Fibroblast of lung (primary cell): ENCODE measurements at regions not wholly inside any gene's neighbourhood (a gene's known extent, or its start where the extent isn't known, plus 50 kb on each side); places are given as distances from the start of the nearest gene placed in this dataset.

Source experiments
- DNase-seq, 2 donors: peaks; one replicate each; pipeline versions ENCODE4 v3.0.0 to v3.0.0-alpha.2; 2010; ENCODE audit warnings: low read depth in 2 of 2
- H2AFZ ChIP-seq: 2 replicates; pipeline ENCODE4 v1.5.1; 2012; ENCODE audit warnings: low read length, control low read depth, inconsistent platforms
- H3K27ac ChIP-seq: 2 replicates; pipeline ENCODE4 v1.5.1; 2011; ENCODE audit warnings: low read length, control low read depth; ENCODE audit not compliant: insufficient read depth
- H3K27me3 ChIP-seq: 2 replicates; pipeline ENCODE4 v1.5.1; 2011; ENCODE audit warnings: mild to moderate bottlenecking, low read length; ENCODE audit not compliant: control insufficient read depth, insufficient read depth
- H3K36me3 ChIP-seq: 2 replicates; pipeline ENCODE4 v1.5.1; 2011; ENCODE audit warnings: low read length; ENCODE audit not compliant: control insufficient read depth, insufficient read depth
- H3K4me1 ChIP-seq: 2 replicates; pipeline ENCODE4 v1.5.1; 2011; ENCODE audit warnings: low read length; ENCODE audit not compliant: control insufficient read depth, insufficient read depth; ENCODE audit errors: extremely low read depth
- H3K4me2 ChIP-seq: 2 replicates; pipeline ENCODE4 v1.5.1; 2011; ENCODE audit warnings: low read length, control low read depth; ENCODE audit not compliant: insufficient read depth; ENCODE audit errors: extremely low read depth
- H3K4me3 ChIP-seq, 4 experiments: fragments of 200-600 bp in 1 of 4; sonication (generic) in 1 of 4; replicated peaks in 1 of 4; 2 replicates each; pipeline ENCODE4 v1.5.1; 2011 to 2016; ENCODE audit warnings: low read length in 4 of 4, low read depth in 3 of 4, mild to moderate bottlenecking in 3 of 4, control low read depth in 2 of 4, inconsistent platforms in 1 of 4, mixed read lengths in 1 of 4; ENCODE audit not compliant: insufficient read depth in 1 of 4; ENCODE audit errors: control extremely low read depth in 1 of 4
- H3K79me2 ChIP-seq: 2 replicates; pipeline ENCODE4 v1.5.1; 2012; ENCODE audit warnings: mild to moderate bottlenecking, low read length, inconsistent platforms; ENCODE audit not compliant: control insufficient read depth, insufficient read depth
- H3K9ac ChIP-seq: 2 replicates; pipeline ENCODE4 v1.5.1; 2011; ENCODE audit warnings: mild to moderate bottlenecking, low read length, control low read depth; ENCODE audit not compliant: insufficient read depth
- H3K9me3 ChIP-seq: 2 replicates; pipeline ENCODE4 v1.5.1; 2012; ENCODE audit warnings: low read depth, low read length; ENCODE audit not compliant: control insufficient read depth, insufficient read depth
- H4K20me1 ChIP-seq: 2 replicates; pipeline ENCODE4 v1.5.1; 2011; ENCODE audit warnings: low read length; ENCODE audit not compliant: control insufficient read depth, insufficient read depth; ENCODE audit errors: extremely low read depth
- EZH2 ChIP-seq: IDR thresholded peaks from 2 replicates; pipeline ENCODE4 v1.5.1; 2012; ENCODE audit warnings: low read length, control low read depth, mild to moderate bottlenecking; ENCODE audit errors: missing control alignments
- TF ChIP-seq, protein P1 (sequence below), 2 donors: IDR thresholded peaks in 1 of 2; conservative IDR thresholded peaks in 1 of 2; 1 replicate in 1 of 2; 2 replicates in 1 of 2; pipeline ENCODE4 v1.5.1; 2011 to 2012; ENCODE audit warnings: low read length in 2 of 2, control low read depth in 1 of 2, inconsistent platforms in 1 of 2, low read depth in 1 of 2, mild to moderate bottlenecking in 1 of 2

DNA sequence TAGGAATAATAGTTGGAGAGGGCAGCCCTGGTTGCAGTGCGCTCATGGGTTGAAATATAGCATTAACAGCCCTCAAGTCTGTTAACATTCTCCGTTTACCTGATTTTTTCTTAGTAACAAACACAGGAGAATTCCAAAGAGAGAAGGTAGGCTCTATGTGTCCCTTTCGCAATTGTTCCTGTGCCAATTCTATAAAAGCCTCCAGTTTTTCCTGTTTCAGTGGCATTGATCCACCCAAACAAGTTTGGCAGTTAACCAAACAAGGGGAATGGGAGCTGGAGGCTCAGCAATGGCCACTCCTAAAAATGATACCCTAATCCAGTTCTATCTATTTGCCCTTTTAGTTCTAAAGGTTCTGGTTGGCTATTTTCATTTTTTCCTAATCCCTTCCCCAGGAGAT is 151.6 kb downstream of the ZNF486 start:
- Histone ChIP-seq H3K36me3 (no peaks in the 10 kb centered on the region), H3K27ac (no peak overlapping the region), H3K9me3 (no peaks in the 10 kb centered on the region), H3K4me1 (no peaks in the 10 kb centered on the region), H4K20me1 (no peaks in the 10 kb centered on the region), H3K9ac (no peak overlapping the region), H3K4me2 (no peak overlapping the region), H3K27me3 (no peaks in the 10 kb centered on the region), H2AFZ (no peak overlapping the region), H3K4me3 (no peak overlapping the region), H3K79me2 (no peaks in the 10 kb centered on the region)
- no peak for DNase-seq
- TF ChIP-seq EZH2 = no peak
- TF ChIP-seq, protein P1, sequence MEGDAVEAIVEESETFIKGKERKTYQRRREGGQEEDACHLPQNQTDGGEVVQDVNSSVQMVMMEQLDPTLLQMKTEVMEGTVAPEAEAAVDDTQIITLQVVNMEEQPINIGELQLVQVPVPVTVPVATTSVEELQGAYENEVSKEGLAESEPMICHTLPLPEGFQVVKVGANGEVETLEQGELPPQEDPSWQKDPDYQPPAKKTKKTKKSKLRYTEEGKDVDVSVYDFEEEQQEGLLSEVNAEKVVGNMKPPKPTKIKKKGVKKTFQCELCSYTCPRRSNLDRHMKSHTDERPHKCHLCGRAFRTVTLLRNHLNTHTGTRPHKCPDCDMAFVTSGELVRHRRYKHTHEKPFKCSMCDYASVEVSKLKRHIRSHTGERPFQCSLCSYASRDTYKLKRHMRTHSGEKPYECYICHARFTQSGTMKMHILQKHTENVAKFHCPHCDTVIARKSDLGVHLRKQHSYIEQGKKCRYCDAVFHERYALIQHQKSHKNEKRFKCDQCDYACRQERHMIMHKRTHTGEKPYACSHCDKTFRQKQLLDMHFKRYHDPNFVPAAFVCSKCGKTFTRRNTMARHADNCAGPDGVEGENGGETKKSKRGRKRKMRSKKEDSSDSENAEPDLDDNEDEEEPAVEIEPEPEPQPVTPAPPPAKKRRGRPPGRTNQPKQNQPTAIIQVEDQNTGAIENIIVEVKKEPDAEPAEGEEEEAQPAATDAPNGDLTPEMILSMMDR (conservative IDR thresholded peaks at IDR 0.05 in 1 of 2, IDR thresholded peaks at IDR 0.05 in 1 of 2; ENCODE audit: low read depth in 1 of 2, low read length in 2 of 2) = no peak

DNA sequence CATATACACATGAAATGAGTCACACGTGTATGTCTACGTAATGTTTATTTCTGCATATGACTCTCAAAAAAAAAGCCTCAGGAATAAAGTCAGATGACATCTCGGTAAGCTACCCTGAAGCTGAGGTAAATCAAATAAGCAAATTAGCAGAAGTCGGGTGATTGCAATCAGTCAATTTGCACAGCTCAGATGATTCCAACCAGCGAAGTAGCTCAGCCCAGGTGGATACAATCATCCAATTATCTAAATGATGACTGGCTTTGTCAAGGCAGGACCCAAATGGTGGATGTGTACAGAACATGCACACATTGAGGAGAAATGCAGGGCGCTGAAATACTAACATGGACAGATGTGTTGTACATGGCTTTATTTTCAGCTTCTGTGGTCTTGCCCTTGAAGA is 148.5 kb downstream of the ZNF486 start:
- TF ChIP-seq, protein P1 (conservative IDR thresholded peaks at IDR 0.05 in 1 of 2, IDR thresholded peaks at IDR 0.05 in 1 of 2; ENCODE audit: low read depth in 1 of 2, low read length in 2 of 2) = no peak
- no peak for TF ChIP-seq EZH2
- no peaks in the 10 kb centered on the region for H3K27me3 ChIP-seq
- no peaks in the 10 kb centered on the region for H3K4me1 ChIP-seq
- H3K79me2 ChIP-seq = no peaks in the 10 kb centered on the region
- no peaks in the 10 kb centered on the region for H4K20me1 ChIP-seq
- H3K9me3 ChIP-seq = no peaks in the 10 kb centered on the region
- no peaks in the 10 kb centered on the region for H3K36me3 ChIP-seq
- H3K4me2 ChIP-seq = no peak overlapping the region
- no peak for DNase-seq
- no peak overlapping the region for H3K4me3 ChIP-seq
- H2AFZ ChIP-seq = no peak overlapping the region
- no peak overlapping the region for H3K27ac ChIP-seq
- no peak overlapping the region for H3K9ac ChIP-seq

DNA sequence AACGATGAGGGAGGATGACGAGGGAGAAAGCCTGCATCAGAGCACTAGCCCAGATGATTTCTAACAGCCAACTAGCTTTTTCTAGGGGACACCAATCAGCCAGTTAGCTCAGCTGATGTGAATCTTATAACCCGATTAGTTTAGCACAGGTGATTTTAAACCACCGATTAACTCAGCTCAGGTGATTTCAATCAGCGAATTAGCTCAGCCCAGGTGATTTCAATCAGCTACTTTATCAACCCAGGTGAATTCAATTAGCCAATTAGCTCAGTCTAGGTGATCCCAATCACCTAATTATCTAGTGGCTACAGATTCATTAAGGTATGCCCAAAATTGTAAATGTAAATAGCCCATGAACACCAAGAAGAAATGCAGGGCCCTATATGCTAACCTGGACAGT is 146.9 kb downstream of the ZNF486 start:
- no peaks in the 10 kb centered on the region for H3K79me2 ChIP-seq
- no peaks in the 10 kb centered on the region for H3K4me1 ChIP-seq
- TF ChIP-seq EZH2 = no peak
- TF ChIP-seq, protein P1 (conservative IDR thresholded peaks at IDR 0.05 in 1 of 2, IDR thresholded peaks at IDR 0.05 in 1 of 2; ENCODE audit: low read depth in 1 of 2, low read length in 2 of 2) = no peak
- DNase-seq = no peak
- H2AFZ ChIP-seq = no peak overlapping the region
- no peak overlapping the region for H3K4me2 ChIP-seq
- no peak overlapping the region for H3K9ac ChIP-seq
- no peaks in the 10 kb centered on the region for H3K27me3 ChIP-seq
- H3K9me3 ChIP-seq = no peaks in the 10 kb centered on the region
- no peaks in the 10 kb centered on the region for H3K36me3 ChIP-seq
- no peak overlapping the region for H3K27ac ChIP-seq
- H3K4me3 ChIP-seq = no peak overlapping the region
- no peaks in the 10 kb centered on the region for H4K20me1 ChIP-seq
